GM12878 (cell line): ENCODE measurements at regions not wholly inside any gene's neighbourhood (a gene's known extent, or its start where the extent isn't known, plus 50 kb on each side); places are given as distances from the start of the nearest gene placed in this dataset.
"Not testable (repeated sequence)": the region's sequence is repeated elsewhere in the genome, so short reads cannot be mapped to it uniquely, and the experiment has no call there.

ENCODE experiments used
- CBFB ChIP-seq: IDR thresholded peaks from 2 replicates; pipeline ENCODE4 v1.6.1; 2016; ENCODE audit warnings: antibody characterized with exemption, low read depth
- EP300 ChIP-seq, 2 experiments: fragments of 150-350 bp in 1 of 2; IDR thresholded peaks; 2 replicates each; pipeline ENCODE4 v1.6.1; 2011 to 2012; ENCODE audit warnings: low read depth in 2 of 2, low read length in 2 of 2, borderline replicate concordance in 1 of 2, improper control_type of control experiment in 1 of 2, inconsistent platforms in 1 of 2; ENCODE audit not compliant: control insufficient read depth in 1 of 2
- MXI1 ChIP-seq: fragments of 150-350 bp; IDR thresholded peaks from 2 replicates; pipeline ENCODE4 v1.6.1; 2011; ENCODE audit warnings: low read depth, mild to moderate bottlenecking, inconsistent platforms, low read length, improper control_type of control experiment
- POLR2AphosphoS5 ChIP-seq: IDR thresholded peaks from 2 replicates; pipeline ENCODE4 v1.6.1; 2011; ENCODE audit warnings: mild to moderate bottlenecking, low read length, inconsistent platforms
- RCOR1 ChIP-seq: conservative IDR thresholded peaks from 2 replicates; pipeline ENCODE4 v1.6.1; 2012; ENCODE audit warnings: low read depth, low read length, improper control_type of control experiment
- ZNF217 ChIP-seq: fragments of 450-650 bp; IDR thresholded peaks from 2 replicates; pipeline ENCODE4 v1.6.1; 2017; ENCODE audit warnings: antibody characterized with exemption, mild to moderate bottlenecking
- TF ChIP-seq, protein P1 (sequence below): IDR thresholded peaks from 2 replicates; pipeline ENCODE4 v1.6.1; 2012; ENCODE audit warnings: mild to moderate bottlenecking, low read depth, low read length
- TF ChIP-seq, protein P2 (sequence below): IDR thresholded peaks from 2 replicates; pipeline ENCODE4 v1.6.1; 2012; ENCODE audit warnings: low read length, inconsistent platforms
- TF ChIP-seq, protein P3 (sequence below), 3 experiments: IDR thresholded peaks in 2 of 3; conservative IDR thresholded peaks in 1 of 3; 2 replicates each; pipeline ENCODE4 v1.5.1; 2011; ENCODE audit warnings: low read depth in 3 of 3, low read length in 3 of 3, mild to moderate bottlenecking in 3 of 3, control low read depth in 2 of 3, moderate library complexity in 2 of 3, inconsistent platforms in 1 of 3, mixed read lengths in 1 of 3; ENCODE audit not compliant: control insufficient read depth in 2 of 3, insufficient read depth in 1 of 3; ENCODE audit errors: extremely low read depth in 1 of 3

DNA sequence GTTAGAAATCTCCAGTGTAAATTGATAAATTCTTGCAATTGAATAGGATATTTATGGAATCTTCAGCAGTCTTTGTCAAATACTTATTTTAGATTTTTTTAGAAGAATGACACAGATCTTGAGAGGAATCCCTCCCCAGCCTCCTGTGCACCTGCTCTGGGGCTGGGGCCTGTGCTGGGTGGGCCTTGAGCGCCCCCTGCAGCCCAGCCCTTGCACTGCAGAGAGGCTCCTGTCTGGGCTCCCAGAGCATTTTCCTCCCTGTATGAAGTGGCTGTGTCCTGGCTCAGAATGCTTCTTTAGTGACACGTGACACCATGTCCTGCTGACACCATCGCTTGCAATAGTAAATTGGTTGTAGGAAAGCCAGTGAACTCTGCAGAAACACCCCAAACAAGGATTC is 98.7 kb downstream of the OR4M2 start:
- TF ChIP-seq MXI1; CBFB; RCOR1; EP300 (IDR thresholded peaks at IDR 0.05; ENCODE audit: borderline replicate concordance in 1 of 2, control insufficient read depth in 1 of 2, low read depth in 2 of 2, low read length in 2 of 2); ZNF217; POLR2AphosphoS5: not testable (repeated sequence)
- TF ChIP-seq, protein P1, sequence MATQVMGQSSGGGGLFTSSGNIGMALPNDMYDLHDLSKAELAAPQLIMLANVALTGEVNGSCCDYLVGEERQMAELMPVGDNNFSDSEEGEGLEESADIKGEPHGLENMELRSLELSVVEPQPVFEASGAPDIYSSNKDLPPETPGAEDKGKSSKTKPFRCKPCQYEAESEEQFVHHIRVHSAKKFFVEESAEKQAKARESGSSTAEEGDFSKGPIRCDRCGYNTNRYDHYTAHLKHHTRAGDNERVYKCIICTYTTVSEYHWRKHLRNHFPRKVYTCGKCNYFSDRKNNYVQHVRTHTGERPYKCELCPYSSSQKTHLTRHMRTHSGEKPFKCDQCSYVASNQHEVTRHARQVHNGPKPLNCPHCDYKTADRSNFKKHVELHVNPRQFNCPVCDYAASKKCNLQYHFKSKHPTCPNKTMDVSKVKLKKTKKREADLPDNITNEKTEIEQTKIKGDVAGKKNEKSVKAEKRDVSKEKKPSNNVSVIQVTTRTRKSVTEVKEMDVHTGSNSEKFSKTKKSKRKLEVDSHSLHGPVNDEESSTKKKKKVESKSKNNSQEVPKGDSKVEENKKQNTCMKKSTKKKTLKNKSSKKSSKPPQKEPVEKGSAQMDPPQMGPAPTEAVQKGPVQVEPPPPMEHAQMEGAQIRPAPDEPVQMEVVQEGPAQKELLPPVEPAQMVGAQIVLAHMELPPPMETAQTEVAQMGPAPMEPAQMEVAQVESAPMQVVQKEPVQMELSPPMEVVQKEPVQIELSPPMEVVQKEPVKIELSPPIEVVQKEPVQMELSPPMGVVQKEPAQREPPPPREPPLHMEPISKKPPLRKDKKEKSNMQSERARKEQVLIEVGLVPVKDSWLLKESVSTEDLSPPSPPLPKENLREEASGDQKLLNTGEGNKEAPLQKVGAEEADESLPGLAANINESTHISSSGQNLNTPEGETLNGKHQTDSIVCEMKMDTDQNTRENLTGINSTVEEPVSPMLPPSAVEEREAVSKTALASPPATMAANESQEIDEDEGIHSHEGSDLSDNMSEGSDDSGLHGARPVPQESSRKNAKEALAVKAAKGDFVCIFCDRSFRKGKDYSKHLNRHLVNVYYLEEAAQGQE: not testable (repeated sequence)
- TF ChIP-seq, protein P2, sequence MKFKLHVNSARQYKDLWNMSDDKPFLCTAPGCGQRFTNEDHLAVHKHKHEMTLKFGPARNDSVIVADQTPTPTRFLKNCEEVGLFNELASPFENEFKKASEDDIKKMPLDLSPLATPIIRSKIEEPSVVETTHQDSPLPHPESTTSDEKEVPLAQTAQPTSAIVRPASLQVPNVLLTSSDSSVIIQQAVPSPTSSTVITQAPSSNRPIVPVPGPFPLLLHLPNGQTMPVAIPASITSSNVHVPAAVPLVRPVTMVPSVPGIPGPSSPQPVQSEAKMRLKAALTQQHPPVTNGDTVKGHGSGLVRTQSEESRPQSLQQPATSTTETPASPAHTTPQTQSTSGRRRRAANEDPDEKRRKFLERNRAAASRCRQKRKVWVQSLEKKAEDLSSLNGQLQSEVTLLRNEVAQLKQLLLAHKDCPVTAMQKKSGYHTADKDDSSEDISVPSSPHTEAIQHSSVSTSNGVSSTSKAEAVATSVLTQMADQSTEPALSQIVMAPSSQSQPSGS: not testable (repeated sequence)
- TF ChIP-seq, protein P3, sequence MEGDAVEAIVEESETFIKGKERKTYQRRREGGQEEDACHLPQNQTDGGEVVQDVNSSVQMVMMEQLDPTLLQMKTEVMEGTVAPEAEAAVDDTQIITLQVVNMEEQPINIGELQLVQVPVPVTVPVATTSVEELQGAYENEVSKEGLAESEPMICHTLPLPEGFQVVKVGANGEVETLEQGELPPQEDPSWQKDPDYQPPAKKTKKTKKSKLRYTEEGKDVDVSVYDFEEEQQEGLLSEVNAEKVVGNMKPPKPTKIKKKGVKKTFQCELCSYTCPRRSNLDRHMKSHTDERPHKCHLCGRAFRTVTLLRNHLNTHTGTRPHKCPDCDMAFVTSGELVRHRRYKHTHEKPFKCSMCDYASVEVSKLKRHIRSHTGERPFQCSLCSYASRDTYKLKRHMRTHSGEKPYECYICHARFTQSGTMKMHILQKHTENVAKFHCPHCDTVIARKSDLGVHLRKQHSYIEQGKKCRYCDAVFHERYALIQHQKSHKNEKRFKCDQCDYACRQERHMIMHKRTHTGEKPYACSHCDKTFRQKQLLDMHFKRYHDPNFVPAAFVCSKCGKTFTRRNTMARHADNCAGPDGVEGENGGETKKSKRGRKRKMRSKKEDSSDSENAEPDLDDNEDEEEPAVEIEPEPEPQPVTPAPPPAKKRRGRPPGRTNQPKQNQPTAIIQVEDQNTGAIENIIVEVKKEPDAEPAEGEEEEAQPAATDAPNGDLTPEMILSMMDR (IDR thresholded peaks at IDR 0.05 in 2 of 3, conservative IDR thresholded peaks at IDR 0.05 in 1 of 3; ENCODE audit: control insufficient read depth in 2 of 3, extremely low read depth in 1 of 3, insufficient read depth in 1 of 3, low read depth in 3 of 3, low read length in 3 of 3): not testable (repeated sequence)
